Activated B cell treated with CpG ODN at 0.5 μM for 24 hours (primary cell): ENCODE measurements at regions not wholly inside any gene's neighbourhood (a gene's known extent, or its start where the extent isn't known, plus 50 kb on each side); places are given as distances from the start of the nearest gene placed in this dataset.

Experiments
- ATAC-seq: fragments of 200-7000 bp; cut with Tn5 transposase; one replicate; pipeline ENCODE4 v1.10.0; 2021; ENCODE audit warnings: low read depth, mild to moderate bottlenecking, moderate library complexity
- CTCF ChIA-PET: fragments of 350-600 bp; sonication (Branson Sonifier 250); formaldehyde crosslinking; loops from one replicate; lab custom pipeline; 2021; ENCODE audit warnings: antibody characterized with exemption; lab: Charles Lee
- POLR2A ChIA-PET: fragments of 350-600 bp; sonication (Branson Sonifier 250); formaldehyde crosslinking; loops from one replicate; lab custom pipeline; 2021; ENCODE audit warnings: antibody characterized with exemption; lab: Charles Lee
- DNase-seq: peaks from one replicate; pipeline ENCODE4 v3.0.0; 2022
- H3K27ac Mint-ChIP-seq: one replicate; pipeline ENCODE4 v1.8.0; 2020; ENCODE audit warnings: mixed read lengths
- H3K27me3 Mint-ChIP-seq: one replicate; pipeline ENCODE4 v1.8.0; 2021; ENCODE audit warnings: mixed read lengths
- H3K36me3 Mint-ChIP-seq: one replicate; pipeline ENCODE4 v1.8.0; 2021; ENCODE audit warnings: low read depth, mixed read lengths
- H3K4me1 Mint-ChIP-seq: one replicate; pipeline ENCODE4 v1.8.0; 2021; ENCODE audit warnings: mixed read lengths
- H3K4me3 Mint-ChIP-seq: one replicate; pipeline ENCODE4 v1.8.0; 2020; ENCODE audit warnings: mild to moderate bottlenecking, mixed read lengths
- H3K9me3 Mint-ChIP-seq: one replicate; pipeline ENCODE4 v1.8.0; 2020; ENCODE audit warnings: mixed read lengths
- CTCF ChIP-seq: fragments of 200-600 bp; IDR thresholded peaks from one replicate; pipeline ENCODE4 v1.8.0; 2022; ENCODE audit warnings: antibody characterized with exemption, mild to moderate bottlenecking
- intact Hi-C: fragments of 100-400 bp; cut with micrococcal nuclease; formaldehyde crosslinking; loops from one replicate; pipeline ENCODE4 v1.15.1; 2024

- Mint-ChIP-seq H3K9me3 (peaks cover 6% of the 10 kb centered on the region), H3K27me3 (no peaks in the 10 kb centered on the region), H3K4me3 (no peak overlapping the region), H3K27ac (no peak overlapping the region), H3K4me1 (no peaks in the 10 kb centered on the region), H3K36me3 (no peaks in the 10 kb centered on the region)
- no peak for DNase-seq
- no peak for TF ChIP-seq CTCF
- CTCF ChIA-PET = no interaction called here
- POLR2A ChIA-PET = no interaction called here
- intact Hi-C loops = no loop called here
- no peak for ATAC-seq
Measured at GRCh38 chr5:15421921-15422412, 78.0 kb upstream of the FBXL7 start.

- ChIA-PET CTCF (no interaction called here), POLR2A (no interaction called here)
- Mint-ChIP-seq H3K27me3 (no peaks in the 10 kb centered on the region), H3K27ac (no peak overlapping the region), H3K36me3 (no peaks in the 10 kb centered on the region), H3K9me3 (peaks cover 6% of the 10 kb centered on the region), H3K4me1 (no peaks in the 10 kb centered on the region), H3K4me3 (no peak overlapping the region)
- intact Hi-C loops = no loop called here
- no peak for DNase-seq
- no peak for ATAC-seq
- no peak for TF ChIP-seq CTCF
Measured at GRCh38 chr5:15421381-15421780, 78.6 kb upstream of the FBXL7 start.

DNA sequence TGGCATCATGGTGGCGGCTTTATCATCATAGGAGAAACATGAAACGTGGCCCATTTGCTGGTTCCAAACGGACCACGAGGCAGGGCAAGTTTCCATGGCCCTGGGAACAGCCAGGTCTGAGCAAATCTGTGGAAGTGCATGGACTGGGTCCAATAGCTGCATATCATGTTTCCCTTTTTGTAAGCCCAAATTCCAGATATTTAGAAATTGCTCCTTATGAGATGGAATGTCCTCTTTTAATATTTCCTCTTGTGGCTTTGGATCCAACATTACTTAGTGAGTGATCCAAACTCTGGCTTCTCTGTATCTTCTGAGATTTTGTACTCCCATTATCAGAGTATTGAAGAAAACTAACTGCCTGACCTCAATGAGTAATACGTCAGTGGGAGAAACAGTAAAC is 79.8 kb upstream of the FBXL7 start:
- intact Hi-C loops = no loop called here
- Mint-ChIP-seq H3K9me3 (peaks cover 6% of the 10 kb centered on the region), H3K27ac (no peak overlapping the region), H3K4me1 (no peaks in the 10 kb centered on the region), H3K36me3 (no peaks in the 10 kb centered on the region), H3K27me3 (no peaks in the 10 kb centered on the region), H3K4me3 (no peak overlapping the region)
- ChIA-PET POLR2A (no interaction called here), CTCF (no interaction called here)
- TF ChIP-seq CTCF = no peak
- DNase-seq = no peak
- ATAC-seq = no peak

DNA sequence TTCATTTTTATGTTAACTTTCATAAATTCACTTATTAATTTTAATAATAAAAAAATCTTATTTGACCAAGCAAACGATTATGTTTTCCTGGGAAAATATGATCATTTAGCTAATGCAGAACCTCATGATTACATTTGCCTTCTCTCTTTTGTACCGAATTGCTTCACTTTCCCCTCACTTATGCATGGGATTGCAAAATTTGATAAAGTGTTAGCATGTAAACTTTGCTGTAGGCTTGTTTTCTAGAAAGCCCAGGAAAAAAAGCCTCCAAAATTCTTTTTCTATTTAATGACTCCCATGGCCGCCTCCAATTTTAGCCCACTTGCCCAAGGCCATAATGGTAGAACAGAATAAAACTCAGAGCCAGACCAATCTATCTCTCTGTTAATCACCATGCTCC is 82.8 kb upstream of the FBXL7 start:
- CTCF ChIA-PET = no interaction called here
- intact Hi-C loops = no loop called here
- POLR2A ChIA-PET = no interaction called here
- Mint-ChIP-seq H3K27me3 (no peaks in the 10 kb centered on the region), H3K36me3 (no peaks in the 10 kb centered on the region), H3K27ac (no peak overlapping the region), H3K4me3 (no peak overlapping the region), H3K9me3 (peaks cover 14% of the 10 kb centered on the region), H3K4me1 (no peaks in the 10 kb centered on the region)
- DNase-seq (no peak), ATAC-seq (no peak)
- TF ChIP-seq CTCF = no peak

- H3K27ac Mint-ChIP-seq = no peak overlapping the region
- DNase-seq (no peak), ATAC-seq (no peak)
- intact Hi-C loops = no loop called here
- no peak for TF ChIP-seq CTCF
- CTCF ChIA-PET = no interaction called here
- peaks cover 5% of the 10 kb centered on the region for H3K9me3 Mint-ChIP-seq
- no peak overlapping the region for H3K4me3 Mint-ChIP-seq
- no peaks in the 10 kb centered on the region for H3K36me3 Mint-ChIP-seq
- H3K27me3 Mint-ChIP-seq = no peaks in the 10 kb centered on the region
- H3K4me1 Mint-ChIP-seq = no peaks in the 10 kb centered on the region
- POLR2A ChIA-PET = no interaction called here
Measured at GRCh38 chr5:15406478-15406877, 93.5 kb upstream of the FBXL7 start.
